ENCODE measurements at regions not wholly inside any gene's neighbourhood (a gene's known extent, or its start where the extent isn't known, plus 50 kb on each side); places are given as distances from the start of the nearest gene placed in this dataset.
A peak's percentile ranks its signal among the peaks of the same experiment; 100 is the strongest.

DNA sequence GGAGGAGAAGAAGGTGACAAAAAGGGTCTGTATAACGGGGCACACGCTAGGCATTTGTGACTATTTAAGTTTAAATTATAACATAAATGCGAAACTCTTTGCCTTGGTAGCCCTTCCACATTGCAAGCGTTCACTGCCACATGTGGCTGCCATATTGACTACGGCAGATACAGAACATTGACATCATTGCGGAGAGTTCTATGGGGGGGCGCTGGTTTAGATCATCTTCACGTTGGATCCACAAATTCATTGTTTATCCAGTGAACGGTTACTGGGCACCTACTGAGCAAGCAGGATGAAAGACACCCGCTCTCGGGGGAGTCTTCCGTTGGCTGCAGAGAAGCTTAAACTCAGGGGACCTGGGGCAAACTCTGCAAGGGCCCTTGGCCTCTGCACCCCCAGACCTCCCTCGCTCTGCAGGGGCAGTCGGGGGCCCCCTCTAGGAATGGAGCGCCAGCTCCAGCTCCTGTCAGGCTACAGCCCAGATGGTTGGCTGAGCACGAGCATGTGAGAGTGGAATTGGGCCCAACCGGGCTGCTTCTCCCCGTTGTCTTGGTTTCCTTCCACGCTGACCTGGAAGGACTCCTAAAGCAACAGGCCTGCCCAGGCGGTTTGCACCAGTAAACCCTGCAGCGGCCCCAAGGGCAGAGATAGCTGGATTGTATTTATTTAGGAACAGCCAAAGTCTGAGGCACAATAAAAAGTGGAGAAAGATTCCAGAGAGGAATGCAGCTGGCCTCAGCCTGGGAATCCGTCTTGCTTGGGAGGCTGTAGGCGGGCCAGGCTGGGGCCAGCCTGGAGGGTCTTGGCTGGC lies 172.2 kb downstream of the SEC14L1 start:
- H3K27ac ChIP-seq: peak overlapping the region; percentile 73
- TF ChIP-seq ZFX (IDR thresholded peaks at IDR 0.05): no peak
- TF ChIP-seq, protein P1, sequence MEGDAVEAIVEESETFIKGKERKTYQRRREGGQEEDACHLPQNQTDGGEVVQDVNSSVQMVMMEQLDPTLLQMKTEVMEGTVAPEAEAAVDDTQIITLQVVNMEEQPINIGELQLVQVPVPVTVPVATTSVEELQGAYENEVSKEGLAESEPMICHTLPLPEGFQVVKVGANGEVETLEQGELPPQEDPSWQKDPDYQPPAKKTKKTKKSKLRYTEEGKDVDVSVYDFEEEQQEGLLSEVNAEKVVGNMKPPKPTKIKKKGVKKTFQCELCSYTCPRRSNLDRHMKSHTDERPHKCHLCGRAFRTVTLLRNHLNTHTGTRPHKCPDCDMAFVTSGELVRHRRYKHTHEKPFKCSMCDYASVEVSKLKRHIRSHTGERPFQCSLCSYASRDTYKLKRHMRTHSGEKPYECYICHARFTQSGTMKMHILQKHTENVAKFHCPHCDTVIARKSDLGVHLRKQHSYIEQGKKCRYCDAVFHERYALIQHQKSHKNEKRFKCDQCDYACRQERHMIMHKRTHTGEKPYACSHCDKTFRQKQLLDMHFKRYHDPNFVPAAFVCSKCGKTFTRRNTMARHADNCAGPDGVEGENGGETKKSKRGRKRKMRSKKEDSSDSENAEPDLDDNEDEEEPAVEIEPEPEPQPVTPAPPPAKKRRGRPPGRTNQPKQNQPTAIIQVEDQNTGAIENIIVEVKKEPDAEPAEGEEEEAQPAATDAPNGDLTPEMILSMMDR (conservative IDR thresholded peaks at IDR 0.05): no peak

DNA sequence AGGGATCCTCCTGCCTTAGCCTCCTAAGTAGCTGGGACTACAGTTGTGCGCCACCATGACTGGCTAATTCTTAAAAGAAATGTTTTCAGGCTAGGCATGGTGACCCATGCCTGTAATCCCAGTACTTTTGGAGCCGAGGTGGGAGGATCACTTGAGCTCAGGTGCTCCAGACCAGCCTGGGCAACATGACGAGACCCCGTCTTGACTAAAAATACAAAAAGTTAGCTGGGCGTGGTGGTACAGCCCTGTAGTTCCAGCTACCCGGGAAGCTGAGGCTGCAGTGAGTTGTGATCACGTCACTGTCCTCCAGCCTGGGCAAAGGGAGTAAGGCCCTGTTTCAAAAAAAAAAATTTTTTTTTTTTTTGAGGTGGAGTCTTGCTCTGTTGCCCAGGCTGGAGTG lies 173.1 kb downstream of the SEC14L1 start:
- H3K27ac ChIP-seq: peak overlapping the region; percentile 73
- TF ChIP-seq ZFX (IDR thresholded peaks at IDR 0.05): no peak
- TF ChIP-seq, protein P1 (conservative IDR thresholded peaks at IDR 0.05): no peak

DNA sequence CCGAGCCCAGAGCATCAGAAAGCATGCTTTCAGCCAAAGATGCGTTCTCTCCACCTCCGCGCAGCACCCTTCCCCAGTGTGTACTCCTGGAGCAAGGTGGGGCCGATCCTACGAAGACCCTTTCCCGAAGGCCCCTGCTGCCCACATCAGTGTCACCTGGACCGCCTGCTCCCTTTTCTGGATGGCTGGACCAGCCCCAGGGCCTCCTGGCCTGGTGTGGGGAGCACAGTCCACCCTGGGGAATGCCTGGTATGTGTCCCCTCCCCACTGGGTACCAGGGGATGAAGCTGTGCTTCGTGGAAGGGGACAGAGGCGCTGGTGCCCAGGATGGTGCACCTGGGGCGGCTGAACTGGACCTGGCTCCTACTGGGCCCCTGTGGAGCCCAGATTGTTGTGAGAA lies 173.8 kb downstream of the SEC14L1 start:
- no peak overlapping the region; the same call in 1 of the 2 replicates for H3K27ac ChIP-seq
- TF ChIP-seq ZFX (IDR thresholded peaks at IDR 0.05): no peak
- TF ChIP-seq, protein P1 (conservative IDR thresholded peaks at IDR 0.05): no peak

DNA sequence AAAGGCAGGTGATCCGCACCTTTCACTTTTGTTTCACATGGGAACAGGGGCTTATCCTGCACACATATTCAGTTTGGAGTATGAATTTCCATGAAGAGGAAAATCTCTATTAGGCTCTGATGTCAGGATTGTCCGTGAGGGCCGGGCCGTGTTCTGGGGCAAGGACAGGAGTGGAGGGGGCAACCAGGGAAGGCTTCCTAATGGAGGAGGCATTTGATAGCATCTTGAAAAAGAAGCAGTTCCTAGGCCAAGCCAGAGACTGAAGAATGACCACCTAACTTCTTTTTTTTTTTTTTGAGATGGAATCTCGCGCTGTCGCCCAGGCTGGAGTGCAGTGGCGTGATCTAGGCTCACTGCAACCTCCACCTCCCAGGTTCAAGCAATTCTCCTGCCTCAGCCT lies 174.2 kb downstream of the SEC14L1 start:
- TF ChIP-seq ZFX (IDR thresholded peaks at IDR 0.05): no peak
- TF ChIP-seq, protein P1 (conservative IDR thresholded peaks at IDR 0.05): no peak
- no peak overlapping the region for H3K27ac ChIP-seq

DNA sequence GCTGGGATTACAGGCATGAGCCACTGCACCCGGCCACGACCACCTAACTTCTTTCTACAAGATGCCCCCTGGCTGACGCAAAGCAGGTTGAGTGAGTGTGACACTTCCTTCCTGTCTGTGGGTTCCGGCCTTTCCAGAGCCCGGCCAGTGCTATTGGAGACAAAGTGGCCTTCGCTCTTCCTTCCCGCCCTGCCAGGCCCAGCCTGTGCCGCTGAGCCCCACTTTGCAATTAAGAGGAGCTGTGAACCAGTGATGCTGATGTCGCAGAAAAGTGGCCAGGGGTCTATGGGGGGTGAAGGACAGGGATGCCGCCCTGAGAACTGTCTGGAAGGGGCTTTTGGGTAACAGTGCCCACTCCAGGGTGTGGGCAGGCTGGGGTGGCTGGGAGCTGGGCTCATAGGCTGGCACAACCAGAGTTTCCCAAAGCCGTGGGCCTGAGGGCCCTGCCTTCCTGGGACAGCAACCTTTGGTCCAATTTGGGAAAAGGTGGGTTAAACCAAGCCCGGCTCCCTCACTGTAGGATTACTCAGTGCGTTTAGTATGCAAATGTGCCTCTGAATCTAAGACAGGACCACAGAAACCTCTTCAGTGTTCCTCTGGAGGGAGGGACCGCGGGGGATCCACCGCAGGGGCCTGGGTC lies 174.9 kb downstream of the SEC14L1 start:
- TF ChIP-seq, protein P1 (conservative IDR thresholded peaks at IDR 0.05): no peak
- no peak for TF ChIP-seq ZFX (IDR thresholded peaks at IDR 0.05)
- no peak overlapping the region for H3K27ac ChIP-seq

DNA sequence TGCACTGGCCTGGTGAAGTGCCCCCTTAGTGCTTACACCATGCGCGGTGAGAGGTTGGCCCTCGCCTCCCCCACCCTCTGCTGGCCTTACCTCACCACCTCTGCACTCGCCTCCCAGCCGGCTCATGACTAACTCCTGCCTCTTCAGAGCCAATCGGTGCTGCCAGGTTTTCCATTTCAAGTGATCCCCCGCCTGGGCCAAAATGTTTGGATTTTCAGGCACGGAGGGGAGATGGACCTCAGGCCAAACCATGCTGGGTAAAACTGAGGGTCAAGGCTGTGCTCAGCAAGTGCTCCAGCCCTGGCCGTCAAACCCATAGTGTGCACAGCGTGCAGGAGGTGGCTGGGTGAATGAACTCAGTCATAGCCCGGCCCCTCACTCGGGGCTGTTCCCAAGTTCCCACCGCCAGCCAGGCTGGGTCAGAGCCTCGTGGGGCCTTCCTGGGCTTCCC lies 175.4 kb downstream of the SEC14L1 start:
- no peak overlapping the region for H3K27ac ChIP-seq

More for the DNA sequence above, 175.4 kb downstream of the SEC14L1 start:
- TF ChIP-seq ZFX (IDR thresholded peaks at IDR 0.05): no peak
- TF ChIP-seq, protein P1 (conservative IDR thresholded peaks at IDR 0.05): no peak

Measured in C4-2B (cell line).